ENCODE measurements at regions not wholly inside any gene's neighbourhood (a gene's known extent, or its start where the extent isn't known, plus 50 kb on each side); places are given as distances from the start of the nearest gene placed in this dataset.

DNA sequence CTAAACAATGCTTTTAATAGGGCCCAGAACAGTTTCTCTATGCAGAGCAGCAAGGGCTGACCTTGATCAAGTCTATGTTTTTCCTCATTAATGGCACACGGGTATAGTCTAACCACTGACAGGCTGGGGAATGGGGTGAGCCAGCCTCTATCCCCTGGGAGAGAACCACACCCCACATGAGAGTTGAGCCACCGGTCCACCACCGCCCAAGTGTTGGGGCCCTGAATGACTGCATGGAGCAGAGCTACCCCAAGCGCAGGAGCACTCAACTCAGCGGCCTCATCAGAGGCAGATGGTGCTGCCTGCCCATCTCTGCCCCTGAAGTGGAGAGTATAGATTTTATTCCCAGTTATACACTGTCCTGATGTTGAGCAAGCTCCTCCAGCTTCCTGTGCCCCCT lies 247.9 kb upstream of the IRX1 start:
- no peak overlapping the region for H3K27ac ChIP-seq
- no peak overlapping the region for H3K4me3 ChIP-seq

DNA sequence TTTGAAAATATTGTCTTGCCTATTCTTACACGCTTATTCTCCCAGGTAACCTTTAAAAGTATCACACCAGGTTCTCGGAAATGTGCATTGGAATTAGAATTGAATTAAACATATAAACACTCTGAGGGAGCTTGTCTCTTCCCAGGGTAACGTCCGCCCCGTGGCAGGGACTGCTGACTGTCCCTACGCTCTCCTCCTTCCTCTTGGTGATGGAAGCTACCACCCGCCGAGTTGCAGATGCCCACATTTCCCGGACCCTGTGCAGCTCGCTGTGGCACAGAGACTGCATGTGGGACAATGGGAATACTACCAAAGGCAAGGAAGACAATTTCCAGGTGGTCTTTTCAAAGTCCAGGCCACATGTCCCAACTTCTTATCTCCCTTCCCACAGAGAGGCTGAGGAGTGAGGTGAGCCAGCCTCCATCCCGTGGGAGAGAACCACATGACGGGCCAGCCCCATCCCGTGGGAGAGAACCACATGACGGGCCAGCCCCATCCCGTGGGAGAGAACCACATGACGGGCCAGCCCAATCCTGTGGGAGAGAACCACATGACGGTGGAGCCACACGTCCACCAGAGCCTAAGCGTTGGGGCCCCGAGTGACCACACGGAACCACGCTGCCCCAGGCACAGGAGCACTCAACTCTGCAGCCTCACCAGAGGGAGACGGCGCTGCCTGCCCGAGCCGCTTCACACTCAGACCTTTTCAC lies 249.4 kb upstream of the IRX1 start:
- Histone ChIP-seq H3K27ac (no peak overlapping the region), H3K4me3 (no peak overlapping the region)

DNA sequence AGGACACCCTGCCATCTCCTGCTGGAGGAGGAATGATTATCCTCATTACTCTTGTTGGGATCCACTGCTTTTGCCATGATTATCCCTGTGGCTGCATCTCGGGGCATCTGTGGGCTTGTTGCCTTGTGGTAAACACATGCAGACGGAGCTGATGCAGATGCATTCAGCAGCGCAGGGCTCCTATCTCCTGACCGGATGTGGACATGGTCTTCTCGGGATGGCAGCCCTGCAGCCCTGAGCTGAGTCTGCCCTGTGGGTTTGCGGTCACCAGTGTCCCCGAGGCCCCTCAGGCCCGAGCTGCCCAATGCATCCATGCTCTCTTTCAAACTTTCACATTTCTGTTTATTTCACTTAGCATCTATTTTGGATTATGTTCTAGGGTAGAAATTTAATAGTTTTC lies 250.4 kb upstream of the IRX1 start:
- Histone ChIP-seq H3K4me3 (no peak overlapping the region), H3K27ac (no peak overlapping the region)

DNA sequence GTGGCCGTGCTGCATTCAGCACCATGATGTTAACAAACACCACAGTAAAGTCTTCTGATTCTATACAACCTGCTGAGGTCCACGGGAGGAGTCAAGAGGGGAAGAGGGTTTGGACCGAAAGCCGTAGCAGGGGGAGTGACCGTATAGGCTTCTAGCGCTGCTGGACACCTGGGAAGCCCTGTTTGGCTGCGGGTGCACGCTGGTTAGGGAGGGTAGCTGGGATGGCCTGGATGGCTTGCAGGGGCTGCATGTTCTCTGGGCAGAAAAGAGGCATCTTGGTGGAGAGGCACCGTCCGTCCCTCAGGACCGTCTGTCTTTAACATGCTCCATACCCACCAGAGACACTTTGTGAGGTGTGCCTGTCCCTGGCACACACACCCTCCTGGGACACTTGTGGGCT lies 251.0 kb upstream of the IRX1 start:
- no peak overlapping the region for H3K27ac ChIP-seq
- no peak overlapping the region for H3K4me3 ChIP-seq

DNA sequence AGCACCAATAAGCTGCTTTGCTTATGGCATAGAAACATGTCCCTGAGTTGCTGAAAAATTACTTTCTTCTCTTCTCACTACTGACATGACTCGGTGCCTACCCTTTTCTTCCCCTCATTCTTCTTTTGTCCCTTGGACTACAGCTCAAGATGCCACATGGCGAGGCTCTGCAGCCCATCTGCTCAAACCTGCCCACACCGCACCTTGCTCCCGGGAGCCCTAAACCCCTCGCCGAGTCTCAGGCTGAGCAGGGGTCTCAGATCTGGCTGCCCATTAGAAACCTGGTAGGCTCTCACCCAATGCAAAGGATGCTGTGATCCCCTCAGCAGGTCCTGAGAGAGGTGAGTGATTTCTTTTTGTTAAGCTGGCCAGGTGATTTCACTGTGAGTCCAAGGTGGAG lies 251.7 kb upstream of the IRX1 start:
- Histone ChIP-seq H3K4me3 (no peak overlapping the region), H3K27ac (no peak overlapping the region)

DNA sequence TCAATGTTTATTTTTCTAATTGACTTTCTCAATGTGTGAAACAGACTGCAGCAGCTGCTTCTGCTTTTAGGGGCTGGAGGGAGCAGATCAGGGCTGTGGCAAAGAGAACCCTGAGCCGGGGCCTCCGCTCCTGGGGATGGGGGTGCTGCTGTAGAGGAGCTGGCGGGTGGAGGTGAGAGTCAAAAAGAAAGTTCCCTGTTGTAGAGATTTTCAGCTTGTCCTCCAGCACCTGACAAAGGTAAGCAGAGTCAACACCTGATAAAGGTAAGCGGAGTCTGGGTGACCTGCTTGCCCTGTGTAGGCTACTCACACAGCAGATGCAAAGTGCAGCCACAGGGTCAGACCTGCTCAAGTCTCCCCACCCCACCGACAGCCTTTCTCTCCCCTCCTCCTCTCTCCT lies 252.4 kb upstream of the IRX1 start:
- Histone ChIP-seq H3K27ac (no peak overlapping the region), H3K4me3 (no peak overlapping the region)

DNA sequence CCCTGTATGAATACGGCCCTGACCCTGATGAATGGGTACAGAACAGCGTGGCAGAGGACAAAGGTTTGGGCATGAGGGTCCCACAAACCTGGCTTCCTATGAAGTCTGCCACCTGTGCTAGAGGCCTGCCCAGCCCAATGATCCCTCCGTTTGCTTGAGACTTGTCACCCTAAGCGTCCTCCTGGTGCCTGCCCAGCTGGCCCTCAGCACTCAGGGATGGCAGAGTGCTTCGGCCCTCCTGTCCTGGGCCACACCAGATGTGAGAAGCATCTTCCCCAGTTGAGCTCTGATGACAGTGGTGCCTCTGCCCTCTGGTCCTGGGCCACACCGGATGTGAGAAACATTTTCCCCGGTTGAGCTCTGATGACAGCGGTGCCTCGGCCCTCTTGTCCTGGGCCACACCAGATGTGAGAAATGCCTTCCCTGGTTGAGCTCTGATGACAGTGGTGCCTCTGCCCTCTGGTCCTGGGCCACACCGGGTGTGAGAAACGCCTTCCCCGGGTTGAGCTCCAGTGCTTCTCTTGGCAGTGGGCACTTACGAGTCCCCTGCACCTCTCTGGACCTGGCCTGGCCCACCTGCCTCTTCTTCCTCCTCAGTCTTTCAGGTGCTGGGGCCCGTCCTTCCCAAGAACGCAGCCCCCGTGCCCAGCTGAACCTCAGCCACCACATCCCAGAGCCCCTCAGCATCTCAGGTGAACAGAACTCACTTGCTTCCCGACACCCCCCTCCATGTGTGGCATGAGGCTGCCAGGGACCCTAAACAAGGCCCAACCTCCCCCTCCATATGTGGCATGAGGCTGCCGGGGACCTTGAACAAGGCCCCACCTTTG lies 253.1 kb upstream of the IRX1 start:
- no peak overlapping the region for H3K4me3 ChIP-seq
- H3K27ac ChIP-seq: no peak overlapping the region

DNA sequence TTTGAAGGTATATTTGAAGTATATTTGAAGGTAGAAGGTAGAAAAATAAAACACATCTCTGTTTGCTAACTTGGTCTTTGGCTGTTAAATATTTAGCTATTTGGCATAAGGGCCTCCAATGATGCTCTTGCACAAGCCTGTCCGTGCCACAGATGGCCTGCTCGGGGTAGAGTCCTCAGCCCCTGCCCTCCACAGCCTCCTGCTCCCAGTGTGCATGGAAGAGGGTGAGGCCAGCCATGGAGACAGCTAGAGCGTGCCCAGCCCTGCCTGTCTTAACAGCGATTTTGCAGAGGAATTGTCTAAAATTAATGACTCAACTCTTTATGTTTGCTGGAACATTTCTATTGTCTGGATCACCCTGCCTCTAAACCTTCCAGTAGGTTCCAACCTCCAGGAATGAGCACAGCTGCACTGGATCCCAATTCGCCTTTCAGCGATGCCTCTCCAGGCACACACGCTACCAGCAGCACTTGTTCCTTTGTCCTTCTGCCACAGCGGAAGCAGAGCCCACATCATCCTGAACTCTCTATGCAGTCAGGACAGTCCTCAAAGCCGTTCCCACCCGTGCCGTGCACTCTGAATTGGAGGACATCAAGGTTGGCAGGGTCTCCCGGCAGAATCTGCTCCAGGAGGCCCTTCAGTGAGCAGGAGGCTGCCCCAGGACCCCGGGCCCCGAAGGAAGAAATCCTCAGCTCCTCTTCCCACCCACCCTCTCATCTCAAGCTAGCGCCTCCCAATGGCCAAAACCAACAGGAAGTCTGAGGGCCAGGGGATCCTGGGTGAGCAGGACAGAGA lies 254.0 kb upstream of the IRX1 start:
- Histone ChIP-seq H3K4me3 (no peak overlapping the region), H3K27ac (no peak overlapping the region)

DNA sequence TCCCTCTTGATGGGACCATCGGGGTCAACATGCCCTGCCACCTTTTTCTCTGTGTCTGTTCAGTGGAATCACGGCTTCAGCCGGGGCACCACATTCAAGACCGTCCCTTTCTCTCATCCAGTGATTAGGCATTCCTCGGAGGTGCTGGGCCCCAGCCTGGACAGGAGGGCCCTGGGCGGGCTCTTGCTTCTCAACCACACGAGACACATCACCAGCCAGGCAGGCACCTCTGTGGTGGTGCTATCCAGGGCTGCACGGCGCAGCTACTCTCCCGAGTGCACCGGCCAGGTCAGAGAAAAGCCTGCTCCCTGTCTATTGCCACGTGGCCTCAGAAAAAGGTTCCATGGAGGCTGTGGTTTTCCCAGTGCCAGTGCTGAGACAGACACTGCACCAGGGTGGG lies 255.2 kb upstream of the IRX1 start:
- H3K4me3 ChIP-seq: no peak overlapping the region
- H3K27ac ChIP-seq: peak overlapping the region in 2 of 21 experiments; percentile 44 to 47

DNA sequence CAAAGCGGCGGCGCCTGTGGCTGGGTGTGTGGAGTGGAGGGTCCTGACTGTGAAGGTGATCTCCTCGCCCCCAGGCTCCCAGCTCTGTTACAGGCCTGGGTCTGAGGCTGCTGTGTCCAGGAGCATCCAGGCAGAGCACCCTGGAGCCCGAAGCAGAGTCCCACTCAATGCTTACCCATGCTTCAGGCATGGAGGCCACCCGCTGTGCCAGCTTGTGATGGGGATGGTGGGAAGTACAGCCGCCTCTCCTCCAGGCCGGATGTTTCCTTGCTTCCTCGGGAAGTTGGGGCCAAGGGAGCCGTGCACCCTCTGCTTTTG lies 255.9 kb upstream of the IRX1 start:
- peak overlapping the region in 4 of 21 experiments; percentile 44 to 60 (median 54) for H3K27ac ChIP-seq
- no peak overlapping the region for H3K4me3 ChIP-seq

DNA sequence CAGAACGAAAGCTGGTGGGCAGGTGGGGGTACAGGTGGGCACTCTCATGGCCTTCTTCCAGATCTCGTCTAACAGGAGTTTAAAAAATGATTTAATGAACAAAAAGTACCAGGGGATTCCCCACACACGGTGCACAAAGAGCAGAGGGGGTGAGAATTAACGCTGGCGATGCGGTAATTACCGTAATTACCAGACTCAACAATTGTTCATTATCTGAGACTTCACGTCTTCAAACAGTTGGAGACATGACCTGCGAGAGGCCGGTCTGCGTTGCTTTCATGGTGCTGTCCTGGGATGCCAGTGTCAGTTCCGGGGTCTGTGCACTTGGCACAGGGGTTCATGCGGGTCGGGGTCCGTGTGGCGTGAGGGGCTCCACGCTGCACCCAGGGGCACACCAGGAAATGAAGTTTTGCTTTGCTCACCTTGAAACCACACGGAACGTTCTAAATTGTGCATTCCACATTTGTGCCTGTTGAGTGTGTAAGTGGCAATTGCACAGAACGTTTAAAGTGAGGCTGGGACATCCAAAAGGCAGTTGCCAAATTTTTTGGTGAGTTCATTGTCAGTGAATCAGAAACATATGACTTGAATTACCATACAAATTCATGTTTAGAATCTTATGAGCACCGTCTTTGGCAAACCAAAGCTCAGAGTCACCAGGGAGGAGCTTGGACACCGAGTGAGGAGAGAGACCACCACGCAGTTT lies 256.4 kb upstream of the IRX1 start:
- Histone ChIP-seq H3K27ac (peak overlapping the region in 4 of 21 experiments; percentile 44 to 60 (median 54)), H3K4me3 (no peak overlapping the region)

DNA sequence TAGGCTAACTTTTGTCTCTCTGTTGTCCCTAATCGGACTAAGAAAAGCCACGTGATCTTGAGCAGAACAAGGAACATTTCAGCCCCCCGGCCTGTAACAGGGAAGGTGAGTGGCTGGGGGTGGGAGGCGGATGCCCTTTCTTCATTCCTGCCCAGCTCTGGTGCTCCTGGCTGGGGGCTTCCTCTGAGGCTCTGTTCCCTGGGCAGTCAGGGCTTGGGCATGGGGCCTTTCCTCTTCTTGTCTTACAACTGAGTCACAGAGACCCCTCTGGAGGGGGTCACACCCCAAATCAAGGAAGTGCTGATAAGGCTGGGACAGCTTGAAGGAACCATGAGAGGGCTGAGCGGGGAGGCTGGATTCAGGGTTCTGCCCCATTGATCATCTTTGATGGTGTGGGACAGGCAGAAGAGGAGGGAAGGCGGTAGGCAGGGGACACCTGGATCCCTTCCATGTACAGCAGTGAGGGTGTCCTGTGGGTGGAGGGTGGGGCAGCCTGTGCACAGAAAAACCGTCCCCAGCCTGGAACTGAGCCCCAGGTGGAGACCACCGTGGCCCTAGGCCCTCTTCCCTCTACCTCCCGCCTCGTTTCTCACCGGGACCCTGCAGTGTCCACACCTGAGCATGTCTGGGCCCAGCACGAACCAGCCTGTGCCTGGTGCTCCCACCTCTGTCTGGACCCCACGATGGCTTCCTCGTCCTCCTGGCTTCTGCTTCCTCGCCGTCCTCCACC lies 257.7 kb upstream of the IRX1 start:
- Histone ChIP-seq H3K4me3 (no peak overlapping the region), H3K27ac (no peak overlapping the region)

DNA sequence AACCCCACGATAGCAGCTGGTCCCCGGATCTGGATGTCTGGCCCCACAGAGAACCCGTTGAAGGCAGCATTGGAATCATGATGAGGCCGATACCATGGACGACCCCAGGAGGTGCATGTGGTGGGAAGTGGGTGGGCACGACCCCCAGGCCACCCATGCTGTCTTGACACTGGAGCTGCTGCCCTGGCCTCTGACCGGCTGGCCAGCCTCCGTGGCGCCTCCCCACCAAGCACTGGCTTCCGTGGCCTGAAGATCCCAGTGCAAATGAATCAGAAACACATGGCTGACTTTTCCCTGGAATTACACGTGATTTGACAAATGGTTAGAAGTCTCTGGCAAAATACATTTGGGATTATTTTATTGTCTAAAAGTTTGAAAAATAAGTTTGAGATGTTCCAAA lies 259.0 kb upstream of the IRX1 start:
- H3K4me3 ChIP-seq: no peak overlapping the region
- H3K27ac ChIP-seq: no peak overlapping the region

DNA sequence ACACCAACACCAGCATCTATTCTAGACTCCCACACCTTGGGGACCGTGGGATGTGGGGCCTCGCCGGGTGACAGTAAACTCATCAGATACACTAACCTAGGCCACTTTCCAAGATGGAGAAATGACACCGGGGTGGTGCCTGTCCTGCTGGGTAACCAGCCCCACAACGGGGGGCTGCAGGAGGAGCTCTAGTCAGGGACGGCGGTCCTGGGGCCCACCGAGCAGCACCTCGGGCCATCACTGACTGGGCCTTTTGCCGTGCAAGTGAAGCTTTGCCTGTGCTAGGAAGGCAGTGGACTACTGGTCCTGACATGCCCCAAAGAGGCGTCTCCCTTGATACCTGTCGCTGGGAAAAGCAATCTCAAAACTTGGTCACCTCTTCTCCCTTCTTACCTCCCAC lies 260.3 kb upstream of the IRX1 start:
- Histone ChIP-seq H3K4me3 (no peak overlapping the region), H3K27ac (no peak overlapping the region)

DNA sequence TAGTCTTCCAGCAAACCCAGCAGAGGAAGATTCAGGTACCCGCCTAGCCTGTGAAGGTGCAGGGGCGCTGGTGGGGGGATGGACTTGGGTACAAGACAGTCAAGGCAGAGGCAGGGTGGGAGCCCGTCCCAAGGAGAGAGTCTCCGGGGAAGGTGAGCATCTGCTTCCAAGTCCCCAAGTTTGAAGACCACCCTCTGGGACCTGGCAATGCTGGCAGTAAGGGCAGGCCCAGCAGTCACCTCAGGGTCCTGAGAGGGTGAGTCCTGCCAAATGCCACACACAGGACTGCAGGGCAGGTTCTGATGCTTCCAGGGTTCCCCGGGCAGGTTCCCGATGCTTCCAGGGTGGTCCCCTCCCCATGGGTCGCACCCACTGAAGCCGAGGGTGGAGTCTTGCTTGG lies 261.8 kb upstream of the IRX1 start:
- Histone ChIP-seq H3K4me3 (no peak overlapping the region), H3K27ac (no peak overlapping the region)

DNA sequence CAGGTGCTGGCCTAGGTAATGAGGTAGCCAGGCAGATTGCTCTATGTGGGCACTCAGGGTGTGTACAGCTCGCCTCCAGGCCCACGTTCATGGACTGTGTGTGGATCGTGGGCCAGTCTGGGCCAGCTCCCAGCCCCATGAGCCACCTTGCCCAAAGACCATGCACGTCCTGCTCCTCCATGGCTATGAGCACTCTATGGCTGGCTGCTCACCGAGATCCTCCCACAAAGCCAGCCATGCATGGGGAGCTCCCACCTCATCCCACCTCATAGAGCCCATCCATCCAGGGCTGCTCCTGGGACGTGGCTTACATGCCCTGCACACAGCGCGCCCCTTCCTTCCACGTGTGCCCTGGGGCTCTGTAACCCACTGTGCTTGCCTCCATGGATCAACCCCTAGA lies 262.5 kb upstream of the IRX1 start:
- no peak overlapping the region for H3K4me3 ChIP-seq
- H3K27ac ChIP-seq: no peak overlapping the region

DNA sequence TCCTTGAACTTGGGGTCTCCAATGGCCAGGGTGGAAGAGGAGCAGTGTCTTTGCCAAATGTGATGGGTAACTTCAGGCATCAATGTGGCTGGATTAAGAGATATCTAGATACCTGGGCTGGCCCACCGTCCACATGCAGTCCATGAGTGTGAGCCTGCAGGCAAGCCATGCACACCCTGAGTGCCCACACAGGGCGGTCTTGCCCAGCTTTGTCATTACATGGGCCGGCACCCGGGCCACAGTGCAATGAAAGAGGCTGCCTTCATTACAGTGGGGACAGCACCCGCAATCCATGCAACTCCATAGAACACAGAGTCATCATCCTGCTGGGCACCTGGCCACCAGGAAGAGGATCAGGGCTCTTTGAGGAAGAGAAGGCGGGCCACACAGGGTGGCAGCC lies 263.8 kb upstream of the IRX1 start:
- no peak overlapping the region for H3K27ac ChIP-seq
- H3K4me3 ChIP-seq: no peak overlapping the region

DNA sequence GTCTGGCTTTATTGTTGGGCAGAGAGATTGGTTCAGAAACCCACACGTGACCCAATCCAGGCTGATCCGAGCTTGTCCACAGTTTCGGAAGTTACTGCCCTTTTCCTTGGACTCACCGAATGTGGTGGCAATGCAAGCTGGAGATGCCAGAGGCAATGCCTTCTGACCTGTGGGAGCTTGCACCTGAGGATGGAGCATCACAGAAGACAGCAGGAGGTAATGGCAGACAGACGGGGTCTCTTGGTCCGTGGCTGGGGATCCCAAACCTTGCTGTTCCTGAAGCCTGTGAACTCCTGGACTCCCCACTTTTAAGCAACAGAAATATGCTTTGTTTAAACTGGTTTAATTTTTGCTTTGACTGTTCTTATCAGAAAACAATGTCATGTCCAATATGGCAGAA lies 265.2 kb upstream of the IRX1 start:
- no peak overlapping the region for H3K27ac ChIP-seq
- no peak overlapping the region for H3K4me3 ChIP-seq

DNA sequence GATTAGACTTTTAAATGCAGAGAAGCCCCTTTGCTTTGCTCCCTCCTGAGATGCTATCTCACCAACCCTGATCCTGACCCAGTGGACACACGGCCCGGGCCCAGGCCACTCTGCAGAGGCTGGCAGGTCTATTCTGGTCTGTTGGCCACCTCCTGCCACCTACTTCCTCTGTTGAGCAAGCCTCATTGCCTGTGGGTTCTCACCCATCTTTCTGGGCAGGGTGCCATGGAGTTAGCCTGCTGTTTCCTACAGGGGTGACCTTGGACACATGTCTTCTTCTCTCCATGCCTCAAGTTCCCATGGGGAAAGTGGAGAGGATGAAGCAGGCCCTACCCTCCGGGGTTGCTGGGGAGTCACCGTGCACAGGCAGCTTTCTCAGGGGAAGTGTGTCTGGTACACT lies 266.2 kb upstream of the IRX1 start:
- no peak overlapping the region for H3K4me3 ChIP-seq
- H3K27ac ChIP-seq: no peak overlapping the region

DNA sequence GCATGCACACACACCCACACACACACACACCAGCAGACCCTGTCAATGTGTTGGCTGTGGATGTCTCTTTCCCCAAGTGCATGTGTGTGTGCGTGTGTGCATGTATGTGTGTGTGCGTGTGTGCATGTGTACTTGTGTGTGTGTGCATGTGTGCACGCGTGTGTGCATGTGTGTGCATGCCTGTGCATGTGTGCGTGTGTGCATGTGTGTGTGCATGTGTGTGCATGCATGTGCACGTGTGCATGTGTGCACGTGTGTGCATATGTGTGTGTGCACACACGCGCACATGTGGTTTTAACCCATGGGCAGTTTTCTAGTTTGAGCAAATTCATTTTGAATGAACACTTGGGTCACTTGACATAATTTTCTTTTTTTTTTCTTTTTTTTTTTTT lies 268.8 kb upstream of the IRX1 start:
- H3K27ac ChIP-seq: no peak overlapping the region

More for the DNA sequence above, 268.8 kb upstream of the IRX1 start:
- no peak overlapping the region for H3K4me3 ChIP-seq

Measured in skin epidermis (tissue), 12 donors.